Epithelial cell of proximal tubule (primary cell): ENCODE measurements at regions not wholly inside any gene's neighbourhood (a gene's known extent, or its start where the extent isn't known, plus 50 kb on each side); places are given as distances from the start of the nearest gene placed in this dataset.

Experiments
- DNase-seq: peaks from one replicate; pipeline ENCODE4 v3.0.0-alpha.2; 2011; ENCODE audit warnings: low read depth
- H3K4me3 ChIP-seq: 2 replicates; pipeline ENCODE4 v1.5.1; 2011; ENCODE audit warnings: low read depth, mild to moderate bottlenecking, low read length
- TF ChIP-seq, protein P1 (sequence below): conservative IDR thresholded peaks from 2 replicates; pipeline ENCODE4 v1.5.1; 2012; ENCODE audit warnings: low read depth, mild to moderate bottlenecking, low read length

GRCh38 chr9:84393266-84393950 is 52.9 kb upstream of the SLC28A3 start:
- DNase-seq, result no peak
- H3K4me3 ChIP-seq, result no peak overlapping the region
- TF ChIP-seq, protein P1, sequence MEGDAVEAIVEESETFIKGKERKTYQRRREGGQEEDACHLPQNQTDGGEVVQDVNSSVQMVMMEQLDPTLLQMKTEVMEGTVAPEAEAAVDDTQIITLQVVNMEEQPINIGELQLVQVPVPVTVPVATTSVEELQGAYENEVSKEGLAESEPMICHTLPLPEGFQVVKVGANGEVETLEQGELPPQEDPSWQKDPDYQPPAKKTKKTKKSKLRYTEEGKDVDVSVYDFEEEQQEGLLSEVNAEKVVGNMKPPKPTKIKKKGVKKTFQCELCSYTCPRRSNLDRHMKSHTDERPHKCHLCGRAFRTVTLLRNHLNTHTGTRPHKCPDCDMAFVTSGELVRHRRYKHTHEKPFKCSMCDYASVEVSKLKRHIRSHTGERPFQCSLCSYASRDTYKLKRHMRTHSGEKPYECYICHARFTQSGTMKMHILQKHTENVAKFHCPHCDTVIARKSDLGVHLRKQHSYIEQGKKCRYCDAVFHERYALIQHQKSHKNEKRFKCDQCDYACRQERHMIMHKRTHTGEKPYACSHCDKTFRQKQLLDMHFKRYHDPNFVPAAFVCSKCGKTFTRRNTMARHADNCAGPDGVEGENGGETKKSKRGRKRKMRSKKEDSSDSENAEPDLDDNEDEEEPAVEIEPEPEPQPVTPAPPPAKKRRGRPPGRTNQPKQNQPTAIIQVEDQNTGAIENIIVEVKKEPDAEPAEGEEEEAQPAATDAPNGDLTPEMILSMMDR, result peak; percentile 6

DNA sequence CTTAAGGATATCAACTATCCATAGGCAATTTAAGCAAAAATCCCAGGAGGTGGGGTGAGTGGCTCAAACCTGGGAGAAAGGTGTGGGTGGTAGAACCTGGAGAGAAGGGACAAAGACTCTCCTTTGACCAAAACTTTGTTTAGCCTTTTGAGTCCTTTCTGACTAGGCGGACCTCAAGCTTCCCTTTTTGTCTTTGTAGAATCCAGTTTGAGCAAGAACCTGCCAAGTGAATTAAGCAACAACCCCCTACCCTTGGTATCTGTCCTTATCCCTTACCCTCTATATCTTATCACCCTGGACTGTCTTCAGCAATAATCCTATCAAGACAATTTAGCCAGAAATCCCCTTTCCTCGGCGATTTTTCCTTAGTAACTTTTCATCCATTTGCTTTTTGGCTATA is 53.5 kb upstream of the SLC28A3 start:
- TF ChIP-seq, protein P1, result no peak
- H3K4me3 ChIP-seq, result no peak overlapping the region
- no peak for DNase-seq

DNA sequence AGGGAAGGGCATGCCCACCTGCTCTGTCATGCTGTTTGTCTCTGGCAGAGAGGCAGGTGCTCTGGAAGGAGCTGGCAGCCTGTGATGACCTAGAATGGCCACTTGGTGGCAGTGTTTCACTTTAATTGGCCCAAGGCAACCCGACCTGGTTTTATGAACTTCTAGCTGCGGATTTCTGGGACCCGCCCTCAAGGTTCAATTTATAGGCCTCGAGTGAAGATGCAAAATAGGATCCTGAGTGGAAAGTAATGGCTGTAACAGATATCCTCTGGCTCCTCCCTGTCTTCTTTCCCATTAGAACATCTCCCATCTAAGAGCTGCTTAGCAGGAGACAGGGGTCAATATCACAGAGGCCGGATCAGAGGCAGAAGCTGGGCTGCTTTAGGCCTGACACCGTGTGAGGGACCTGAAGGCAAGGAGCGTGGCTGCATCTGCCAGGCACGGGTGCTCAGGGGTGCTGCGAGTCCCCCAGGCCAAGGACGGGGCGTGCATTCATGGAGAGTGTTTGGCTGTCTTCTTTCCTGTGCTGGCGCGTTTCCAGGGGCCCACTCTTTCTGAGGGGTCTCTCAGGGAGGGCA is 56.7 kb upstream of the SLC28A3 start:
- no peak overlapping the region for H3K4me3 ChIP-seq
- DNase-seq, result no peak
- TF ChIP-seq, protein P1, result peak; percentile 86

DNA sequence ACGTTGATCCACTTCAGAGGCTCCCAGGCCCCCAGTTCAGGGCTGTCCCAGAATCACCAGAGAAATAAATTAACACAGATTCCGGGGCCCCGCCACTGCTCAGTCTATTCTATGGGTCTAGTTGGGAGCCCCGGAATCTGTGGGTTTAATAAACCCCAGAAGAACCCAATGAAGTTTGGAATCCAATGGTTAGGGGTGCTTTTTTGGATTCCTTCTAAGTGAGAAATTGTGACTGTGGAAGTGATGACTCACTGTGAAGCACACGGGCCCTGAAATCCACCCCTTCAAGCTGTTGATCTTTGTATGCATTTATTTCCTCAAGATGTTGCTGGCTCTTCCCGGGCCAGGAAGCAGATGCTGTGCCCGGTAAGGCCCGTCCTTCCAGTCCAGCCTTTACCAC is 57.3 kb upstream of the SLC28A3 start:
- no peak overlapping the region for H3K4me3 ChIP-seq
- TF ChIP-seq, protein P1, result no peak
- DNase-seq, result no peak

DNA sequence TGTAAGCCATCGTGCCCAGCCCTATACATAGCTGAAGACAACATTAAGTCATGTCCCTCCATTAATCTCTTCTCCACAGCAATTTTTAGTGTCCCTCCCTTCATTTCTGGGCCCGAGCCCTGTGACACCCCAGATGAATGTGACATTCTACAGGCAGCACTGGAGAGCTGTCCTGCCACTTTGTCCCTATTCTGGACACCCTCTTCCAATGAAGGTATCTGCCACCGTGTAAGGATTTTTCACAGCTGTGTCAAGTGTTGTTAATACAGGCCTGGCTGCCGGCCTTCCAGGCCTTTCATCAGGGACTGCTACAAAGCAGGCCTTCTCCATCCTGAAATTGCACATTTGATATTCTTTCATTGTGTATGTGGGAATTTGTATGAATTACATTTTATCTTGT is 62.0 kb upstream of the SLC28A3 start:
- TF ChIP-seq, protein P1, result no peak
- DNase-seq, result no peak
- no peak overlapping the region for H3K4me3 ChIP-seq

DNA sequence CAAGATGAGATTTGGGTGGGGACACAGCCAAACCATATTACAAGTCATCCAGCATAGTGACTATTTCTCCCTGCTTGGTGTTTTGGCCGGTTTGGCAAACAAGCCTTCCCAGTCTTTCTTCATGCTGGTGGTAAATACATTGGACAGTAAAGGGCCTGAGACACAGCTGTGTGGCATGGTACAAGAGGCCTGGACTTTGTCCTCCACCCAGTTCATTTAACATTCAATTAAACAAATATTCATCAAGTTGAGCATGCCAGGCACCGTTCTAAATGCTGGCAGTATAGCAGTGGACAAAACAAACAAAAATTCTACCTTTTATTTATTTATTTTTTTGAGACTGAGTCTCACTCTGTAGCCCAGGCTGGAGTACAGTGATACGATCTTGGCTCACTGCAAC is 62.7 kb upstream of the SLC28A3 start:
- TF ChIP-seq, protein P1, result no peak
- no peak overlapping the region for H3K4me3 ChIP-seq
- no peak for DNase-seq

DNA sequence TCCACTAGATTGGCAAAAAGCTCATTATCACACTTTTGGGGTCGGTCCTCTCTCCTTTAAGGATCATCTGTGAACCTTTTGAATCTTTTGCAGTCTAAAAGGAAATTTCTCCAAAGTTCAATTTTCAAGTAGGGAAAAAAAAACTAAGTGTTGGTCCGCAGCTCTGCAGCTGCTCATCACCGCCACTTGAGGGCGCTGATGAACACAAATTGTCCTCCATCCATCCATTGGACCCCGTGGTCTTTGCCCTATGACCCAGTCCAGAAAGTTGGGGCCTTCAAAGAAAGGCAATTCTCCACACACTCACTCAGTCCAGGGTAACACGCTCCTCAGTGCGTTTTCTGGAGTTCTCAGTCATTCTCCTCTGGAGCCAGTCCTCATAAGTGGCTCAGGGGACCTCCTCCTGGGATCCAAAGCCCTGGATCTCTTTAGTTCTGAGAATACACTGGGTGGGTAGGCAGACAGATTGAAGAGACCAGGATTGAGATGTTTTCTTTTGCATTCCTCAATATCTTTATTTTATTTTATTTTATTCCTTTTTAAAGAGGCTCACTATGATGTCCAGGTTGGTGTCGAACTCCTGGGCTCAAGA is 63.6 kb upstream of the SLC28A3 start:
- TF ChIP-seq, protein P1, result peak; percentile 86
- no peak for DNase-seq
- no peak overlapping the region for H3K4me3 ChIP-seq
